NB4 (cell line): ENCODE measurements at regions not wholly inside any gene's neighbourhood (a gene's known extent, or its start where the extent isn't known, plus 50 kb on each side); places are given as distances from the start of the nearest gene placed in this dataset.

ENCODE experiments used
- CTCF ChIP-seq: IDR thresholded peaks from one replicate; pipeline ENCODE4 v1.5.1; 2012; ENCODE audit warnings: low read depth, low read length
- POLR2A ChIP-seq: IDR thresholded peaks from 2 replicates; pipeline ENCODE4 v1.6.1; 2011; ENCODE audit warnings: mild to moderate bottlenecking; ENCODE audit not compliant: insufficient read length; ENCODE audit errors: extremely low read depth
- TF ChIP-seq, protein P1 (sequence below): IDR thresholded peaks from 2 replicates; pipeline ENCODE4 v1.6.1; 2011; ENCODE audit warnings: low read depth, low read length

DNA sequence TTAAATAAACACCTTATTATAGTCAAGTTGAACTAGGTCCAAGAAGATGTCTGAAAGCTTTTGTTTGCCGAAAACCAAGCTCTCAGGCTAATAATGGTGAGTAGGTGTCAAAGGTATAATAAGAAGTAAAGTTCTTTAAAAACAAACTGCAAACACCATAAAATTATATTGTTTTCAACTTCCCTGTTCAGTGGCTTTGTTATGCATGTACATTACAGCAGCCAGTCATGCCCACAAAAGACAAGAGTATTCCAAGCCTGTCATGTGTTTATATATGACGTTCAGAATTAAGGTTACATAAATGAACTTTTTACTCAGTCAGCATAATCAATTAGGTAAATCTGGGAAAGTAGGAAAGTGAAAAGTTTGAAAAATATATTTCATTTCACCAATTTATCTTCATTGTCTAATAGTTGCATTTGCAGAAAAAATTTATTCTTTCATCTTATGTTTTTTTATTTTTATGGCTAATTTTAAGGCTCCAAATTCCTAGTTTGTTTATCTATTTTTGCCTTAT lies 928.7 kb upstream of the SOX9 start:
- TF ChIP-seq CTCF (no peak), POLR2A (no peak)
- TF ChIP-seq, protein P1, sequence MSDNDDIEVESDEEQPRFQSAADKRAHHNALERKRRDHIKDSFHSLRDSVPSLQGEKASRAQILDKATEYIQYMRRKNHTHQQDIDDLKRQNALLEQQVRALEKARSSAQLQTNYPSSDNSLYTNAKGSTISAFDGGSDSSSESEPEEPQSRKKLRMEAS: no peak
